Right cardiac atrium (tissue), 5 donors: ENCODE measurements at regions not wholly inside any gene's neighbourhood (a gene's known extent, or its start where the extent isn't known, plus 50 kb on each side); places are given as distances from the start of the nearest gene placed in this dataset.

Experiments used
- ATAC-seq, 2 donors: fragments of 200-7000 bp; cut with Tn5 transposase; one replicate each; pipeline versions ENCODE4 v1.8.0 to v1.9.1; 2020; ENCODE audit warnings: moderate library complexity in 2 of 2, mild to moderate bottlenecking in 1 of 2
- DNase-seq, 3 donors: peaks; one replicate each; pipeline ENCODE4 v3.0.0-alpha.2; 2020
- H3K27ac ChIP-seq: one replicate; pipeline ENCODE4 v1.5.1; 2013; ENCODE audit warnings: mild to moderate bottlenecking, low read length, control low read depth, moderate library complexity
- H3K27me3 ChIP-seq: one replicate; pipeline ENCODE4 v1.6.1; 2013; ENCODE audit not compliant: control insufficient read depth, insufficient read depth
- H3K4me1 ChIP-seq: one replicate; pipeline ENCODE4 v1.6.1; 2013; ENCODE audit warnings: low read length; ENCODE audit not compliant: control insufficient read depth, insufficient read depth
- H3K4me3 ChIP-seq: one replicate; pipeline ENCODE4 v1.5.1; 2013; ENCODE audit warnings: low read length, control low read depth
- H3K9me3 ChIP-seq: one replicate; pipeline ENCODE4 v1.6.1; 2013; ENCODE audit warnings: low read length; ENCODE audit not compliant: control insufficient read depth
- WGBS: extraction: QIAGEN DNeasy Blood & Tissue Kit; methylation state at CpG from one replicate; pipeline ENCODE4 v1.1.7; 2013; 5-methylcytosine and 5-hydroxymethylcytosine counted together
- intact Hi-C, 4 donors: fragments of 100-400 bp; cut with DNase I; formaldehyde crosslinking; loops; one replicate each; pipeline versions ENCODE4 v1.11.0 to v1.14.0; 2022 to 2023
- donor health status: healthy with polysubstance abuse.
- donor health status: DM: no; HTN: yes; CAD: no.
- donor health status: DM: no; HTN: no; CAD: no.
- donor health status: DM: no; HTN: yes; CAD: no; lungs with severe emphysema.
- donor health status: DM: yes; HTN: yes; CAD: no.

- Histone ChIP-seq H3K27ac (no peak overlapping the region), H3K4me1 (peaks cover 6% of the 10 kb centered on the region), H3K9me3 (no peaks in the 10 kb centered on the region), H3K4me3 (no peak overlapping the region), H3K27me3 (no peaks in the 10 kb centered on the region)
- intact Hi-C loops: no loop called here
- ATAC-seq (no peak), DNase-seq (no peak)
- 90% methylated on average over 1 of the region's 1 CpG for WGBS
These were observed 64.2 kb upstream of the IL12A start for GRCh38 chr3:159924411-159924810.

GRCh38 chr3:159925248-159925647 lies 63.4 kb upstream of the IL12A start:
- H3K4me3 ChIP-seq: no peak overlapping the region
- no peak for DNase-seq
- H3K27me3 ChIP-seq: no peaks in the 10 kb centered on the region
- H3K9me3 ChIP-seq: no peaks in the 10 kb centered on the region
- no peak for ATAC-seq
- intact Hi-C loops: no loop called here
- WGBS: 97% methylated on average over 1 of the region's 1 CpG
- H3K27ac ChIP-seq: no peak overlapping the region
- H3K4me1 ChIP-seq: peaks cover 6% of the 10 kb centered on the region

- Histone ChIP-seq H3K27me3 (no peaks in the 10 kb centered on the region), H3K9me3 (no peaks in the 10 kb centered on the region), H3K27ac (no peak overlapping the region), H3K4me3 (no peak overlapping the region), H3K4me1 (peaks cover 6% of the 10 kb centered on the region)
- no peak for DNase-seq
- no peak for ATAC-seq
- WGBS: 86% methylated on average over 5 of the region's 5 CpGs
- intact Hi-C loops: no loop called here
These were observed 62.1 kb upstream of the IL12A start for GRCh38 chr3:159926573-159926972.

- DNase-seq (no peak), ATAC-seq (no peak)
- WGBS: 68% methylated on average over 2 of the region's 2 CpGs
- intact Hi-C loops: no loop called here
- Histone ChIP-seq H3K9me3 (no peaks in the 10 kb centered on the region), H3K4me1 (peaks cover 6% of the 10 kb centered on the region), H3K27ac (no peak overlapping the region), H3K4me3 (no peak overlapping the region), H3K27me3 (no peaks in the 10 kb centered on the region)
These were observed 60.6 kb upstream of the IL12A start for GRCh38 chr3:159928071-159928491.

- no peaks in the 10 kb centered on the region for H3K9me3 ChIP-seq
- H3K27ac ChIP-seq: peak overlapping the region; percentile 16
- H3K4me1 ChIP-seq: peaks cover 6% of the 10 kb centered on the region
- WGBS: 90% methylated on average over 6 of the region's 6 CpGs
- H3K4me3 ChIP-seq: no peak overlapping the region
- ATAC-seq: no peak
- no peak for DNase-seq
- no peaks in the 10 kb centered on the region for H3K27me3 ChIP-seq
- intact Hi-C loops: no loop called here
These were observed 60.0 kb upstream of the IL12A start for GRCh38 chr3:159928666-159929065.

GRCh38 chr3:159929171-159930141 lies 59.2 kb upstream of the IL12A start:
- ATAC-seq: peak; percentile 86 to 95
- DNase-seq: peak; percentile 31 to 73 (median 67)
- Histone ChIP-seq H3K9me3 (peaks cover 4% of the 10 kb centered on the region), H3K27me3 (no peaks in the 10 kb centered on the region), H3K4me1 (peaks cover 6% of the 10 kb centered on the region), H3K4me3 (no peak overlapping the region), H3K27ac (peak overlapping the region; percentile 48)
- 80% methylated on average over 11 of the region's 11 CpGs for WGBS
- intact Hi-C loops: no loop called here

GRCh38 chr3:159934216-159934615 lies 54.4 kb upstream of the IL12A start:
- H3K9me3 ChIP-seq: peaks cover 4% of the 10 kb centered on the region
- no peak overlapping the region for H3K27ac ChIP-seq
- no peak for DNase-seq
- intact Hi-C loops: no loop called here
- no peaks in the 10 kb centered on the region for H3K27me3 ChIP-seq
- no peak for ATAC-seq
- no peak overlapping the region for H3K4me3 ChIP-seq
- peaks cover under 1% of the 10 kb centered on the region for H3K4me1 ChIP-seq

GRCh38 chr3:159936541-159936940 lies 52.1 kb upstream of the IL12A start:
- Histone ChIP-seq H3K4me3 (no peak overlapping the region), H3K27me3 (no peaks in the 10 kb centered on the region), H3K4me1 (no peaks in the 10 kb centered on the region), H3K9me3 (peaks cover 4% of the 10 kb centered on the region), H3K27ac (no peak overlapping the region)
- intact Hi-C loops: no loop called here
- ATAC-seq (no peak), DNase-seq (no peak)

GRCh38 chr3:159937561-159938166 lies 51.0 kb upstream of the IL12A start:
- Histone ChIP-seq H3K4me1 (no peaks in the 10 kb centered on the region), H3K9me3 (peaks cover 4% of the 10 kb centered on the region), H3K4me3 (no peak overlapping the region), H3K27ac (no peak overlapping the region), H3K27me3 (no peaks in the 10 kb centered on the region)
- ATAC-seq (no peak), DNase-seq (no peak)
- WGBS: 86% methylated on average over 4 of the region's 4 CpGs
- intact Hi-C loops: no loop called here

GRCh38 chr3:159938714-159939113 lies 49.9 kb upstream of the IL12A start:
- H3K27ac ChIP-seq: no peak overlapping the region
- intact Hi-C loops: no loop called here
- DNase-seq: no peak
- 61% methylated on average over 2 of the region's 2 CpGs for WGBS
- peaks cover 4% of the 10 kb centered on the region for H3K9me3 ChIP-seq
- no peaks in the 10 kb centered on the region for H3K4me1 ChIP-seq
- no peaks in the 10 kb centered on the region for H3K27me3 ChIP-seq
- peak in 1 of 2 donors; percentile 74 for ATAC-seq
- no peak overlapping the region for H3K4me3 ChIP-seq
